ENCODE measurements at regions not wholly inside any gene's neighbourhood (a gene's known extent, or its start where the extent isn't known, plus 50 kb on each side); places are given as distances from the start of the nearest gene placed in this dataset.

DNA sequence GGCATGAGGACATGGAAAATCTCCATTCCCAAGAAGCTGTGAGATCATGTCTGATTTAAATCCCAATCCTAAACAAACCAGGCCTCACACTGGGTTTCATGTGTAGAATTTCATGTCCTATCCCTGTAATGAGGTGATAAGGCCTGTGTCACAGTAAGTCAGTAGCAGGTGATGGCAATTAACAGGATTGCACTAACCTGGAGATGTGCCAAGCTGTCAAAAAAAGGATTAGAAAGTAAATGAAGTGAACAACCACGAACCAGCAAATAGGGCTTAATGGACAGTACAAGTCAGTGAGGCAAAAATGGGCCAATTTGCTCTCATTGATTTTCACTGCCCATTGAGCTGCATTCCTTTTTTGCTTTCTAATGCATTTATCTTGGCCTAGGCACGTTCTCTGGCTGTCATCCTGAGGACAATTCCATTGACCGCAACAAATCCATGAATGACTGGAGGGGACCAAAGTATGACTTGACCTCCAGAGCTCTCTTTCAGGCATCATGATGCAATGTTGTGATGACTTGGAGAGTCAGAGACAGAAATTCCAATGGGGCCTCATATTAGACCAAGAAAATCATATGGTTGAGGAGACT lies 673.6 kb upstream of the ADGRL2 start:
- no peaks in the 10 kb centered on the region for H3K9me3 ChIP-seq (ENCODE audit: insufficient read depth, low read depth, low read length)
- no peaks in the 10 kb centered on the region for H3K27me3 ChIP-seq (ENCODE audit: insufficient read depth, low read length)
- no peak overlapping the region for H3K9ac ChIP-seq (ENCODE audit: low read depth, low read length)
- H3K4me1 ChIP-seq (ENCODE audit: insufficient read depth, low read length): no peaks in the 10 kb centered on the region
- H3K27ac ChIP-seq (ENCODE audit: low read length): no peak overlapping the region
- no peak overlapping the region for H3K4me3 ChIP-seq (ENCODE audit: low read length)
- H3K36me3 ChIP-seq (ENCODE audit: insufficient read depth, low read depth, low read length): no peaks in the 10 kb centered on the region

DNA sequence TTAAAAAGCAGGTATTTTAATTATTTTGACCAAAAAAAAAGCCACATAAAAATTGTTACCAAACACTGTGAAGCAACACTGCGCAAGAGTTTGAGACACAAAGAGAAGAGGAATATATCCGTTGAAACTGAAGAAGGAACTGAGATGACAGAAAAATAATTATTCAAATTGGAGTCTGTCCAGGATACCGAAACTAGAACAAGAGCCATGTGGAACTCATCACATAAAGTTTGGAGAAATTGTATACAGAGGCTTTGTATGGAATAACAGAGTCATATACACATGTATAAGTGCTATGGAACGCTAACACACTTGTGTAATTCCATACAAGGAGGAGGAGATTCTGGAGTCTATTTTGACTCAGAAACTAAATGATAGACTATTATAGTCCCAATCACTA lies 675.1 kb upstream of the ADGRL2 start:
- Histone ChIP-seq H3K4me1 (ENCODE audit: insufficient read depth, low read length) (no peaks in the 10 kb centered on the region), H3K27me3 (ENCODE audit: insufficient read depth, low read length) (no peaks in the 10 kb centered on the region), H3K9ac (ENCODE audit: low read depth, low read length) (no peak overlapping the region), H3K4me3 (ENCODE audit: low read length) (no peak overlapping the region), H3K36me3 (ENCODE audit: insufficient read depth, low read depth, low read length) (no peaks in the 10 kb centered on the region), H3K27ac (ENCODE audit: low read length) (no peak overlapping the region), H3K9me3 (ENCODE audit: insufficient read depth, low read depth, low read length) (no peaks in the 10 kb centered on the region)

DNA sequence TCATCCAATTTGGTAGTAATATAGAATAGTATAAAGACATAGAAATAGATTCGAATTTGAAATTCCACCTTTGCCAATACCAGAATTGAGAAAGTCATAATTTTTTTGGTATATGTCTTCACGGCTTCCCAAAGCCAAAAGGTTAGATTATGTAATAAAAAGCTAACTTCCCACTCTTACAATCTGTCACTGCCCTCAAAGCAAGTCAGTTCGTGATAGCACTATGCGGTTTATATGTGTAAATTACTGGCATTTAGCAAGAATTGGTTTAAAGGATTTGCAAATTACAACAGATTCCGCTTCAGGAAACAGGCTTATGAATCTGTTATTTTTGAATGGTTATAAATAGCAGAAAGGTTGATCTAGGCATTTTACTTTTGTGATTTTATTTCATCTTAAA lies 679.4 kb upstream of the ADGRL2 start:
- no peaks in the 10 kb centered on the region for H3K36me3 ChIP-seq (ENCODE audit: insufficient read depth, low read depth, low read length)
- H3K4me3 ChIP-seq (ENCODE audit: low read length): no peak overlapping the region
- no peaks in the 10 kb centered on the region for H3K9me3 ChIP-seq (ENCODE audit: insufficient read depth, low read depth, low read length)
- H3K27me3 ChIP-seq (ENCODE audit: insufficient read depth, low read length): no peaks in the 10 kb centered on the region
- no peak overlapping the region for H3K9ac ChIP-seq (ENCODE audit: low read depth, low read length)
- H3K4me1 ChIP-seq (ENCODE audit: insufficient read depth, low read length): no peaks in the 10 kb centered on the region
- H3K27ac ChIP-seq (ENCODE audit: low read length): no peak overlapping the region

DNA sequence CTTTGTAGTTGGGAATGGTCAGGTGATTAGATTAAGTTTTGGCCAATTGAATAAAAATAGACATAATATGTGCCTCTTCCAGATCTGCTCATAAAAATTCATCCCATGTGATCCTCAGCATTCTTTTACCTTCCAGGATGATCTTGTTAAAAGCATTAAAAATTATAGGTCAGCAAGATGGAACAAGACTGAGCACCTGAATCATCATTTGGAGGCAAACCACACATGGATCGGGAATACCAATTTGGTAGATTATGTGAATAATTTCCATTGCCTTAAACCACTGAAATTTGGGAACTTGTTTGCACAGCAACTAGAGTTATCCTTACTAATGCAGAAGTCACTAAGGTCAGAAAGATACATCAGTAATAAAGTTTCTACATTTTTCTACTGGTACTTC lies 681.4 kb upstream of the ADGRL2 start:
- Histone ChIP-seq H3K27ac (ENCODE audit: low read length) (no peak overlapping the region), H3K9ac (ENCODE audit: low read depth, low read length) (no peak overlapping the region), H3K4me3 (ENCODE audit: low read length) (no peak overlapping the region), H3K9me3 (ENCODE audit: insufficient read depth, low read depth, low read length) (no peaks in the 10 kb centered on the region), H3K27me3 (ENCODE audit: insufficient read depth, low read length) (no peaks in the 10 kb centered on the region), H3K36me3 (ENCODE audit: insufficient read depth, low read depth, low read length) (no peaks in the 10 kb centered on the region), H3K4me1 (ENCODE audit: insufficient read depth, low read length) (no peaks in the 10 kb centered on the region)

DNA sequence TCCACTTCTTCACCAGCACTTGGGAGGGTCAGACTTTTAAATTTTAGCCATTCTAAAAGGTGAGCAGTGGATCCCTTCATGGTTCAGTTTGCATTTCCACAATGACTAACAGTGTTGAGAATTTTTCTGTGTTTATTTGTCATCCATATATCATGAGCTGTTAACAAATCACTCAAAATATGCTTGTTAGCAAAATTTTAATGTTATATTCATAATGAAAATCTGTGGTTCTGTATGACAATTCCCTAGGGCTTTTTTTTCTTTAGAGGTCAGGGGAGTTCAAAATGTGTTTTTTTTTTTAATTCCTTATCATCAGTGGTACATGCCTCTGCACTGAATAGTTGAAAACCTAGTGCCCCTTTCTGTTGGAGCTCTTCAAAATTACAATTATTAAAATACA lies 682.2 kb upstream of the ADGRL2 start:
- no peak overlapping the region for H3K9ac ChIP-seq (ENCODE audit: low read depth, low read length)
- no peak overlapping the region for H3K4me3 ChIP-seq (ENCODE audit: low read length)

DNA sequence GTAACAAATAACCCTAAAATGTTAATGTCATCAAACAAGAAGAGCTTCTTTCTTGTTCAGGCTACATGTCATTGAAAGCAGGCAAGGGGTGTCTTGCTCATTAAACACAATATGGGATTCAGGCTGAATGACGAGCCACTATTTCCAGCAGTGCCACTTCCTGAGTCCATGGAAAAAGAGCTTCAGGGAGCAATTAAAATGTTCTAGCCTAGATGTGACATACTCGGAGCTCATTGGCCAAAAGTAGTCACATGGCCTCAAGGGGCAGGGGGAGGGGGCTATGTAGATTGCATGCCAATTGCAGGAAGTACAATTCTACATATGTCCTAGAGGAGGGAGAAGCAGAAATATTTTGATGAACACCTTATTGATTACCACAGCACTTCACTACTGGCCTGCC lies 685.3 kb upstream of the ADGRL2 start:
- Histone ChIP-seq H3K27me3 (ENCODE audit: insufficient read depth, low read length) (no peaks in the 10 kb centered on the region), H3K36me3 (ENCODE audit: insufficient read depth, low read depth, low read length) (no peaks in the 10 kb centered on the region), H3K9ac (ENCODE audit: low read depth, low read length) (no peak overlapping the region), H3K4me1 (ENCODE audit: insufficient read depth, low read length) (peaks cover 4% of the 10 kb centered on the region; the same call in 1 of the 2 replicates), H3K9me3 (ENCODE audit: insufficient read depth, low read depth, low read length) (no peaks in the 10 kb centered on the region), H3K27ac (ENCODE audit: low read length) (no peak overlapping the region), H3K4me3 (ENCODE audit: low read length) (no peak overlapping the region)

More for the DNA sequence above, 682.2 kb upstream of the ADGRL2 start:
- no peaks in the 10 kb centered on the region for H3K9me3 ChIP-seq (ENCODE audit: insufficient read depth, low read depth, low read length)
- peaks cover 4% of the 10 kb centered on the region; the same call in 1 of the 2 replicates for H3K4me1 ChIP-seq (ENCODE audit: insufficient read depth, low read length)
- no peaks in the 10 kb centered on the region for H3K36me3 ChIP-seq (ENCODE audit: insufficient read depth, low read depth, low read length)
- no peaks in the 10 kb centered on the region for H3K27me3 ChIP-seq (ENCODE audit: insufficient read depth, low read length)
- no peak overlapping the region for H3K27ac ChIP-seq (ENCODE audit: low read length)

DNA sequence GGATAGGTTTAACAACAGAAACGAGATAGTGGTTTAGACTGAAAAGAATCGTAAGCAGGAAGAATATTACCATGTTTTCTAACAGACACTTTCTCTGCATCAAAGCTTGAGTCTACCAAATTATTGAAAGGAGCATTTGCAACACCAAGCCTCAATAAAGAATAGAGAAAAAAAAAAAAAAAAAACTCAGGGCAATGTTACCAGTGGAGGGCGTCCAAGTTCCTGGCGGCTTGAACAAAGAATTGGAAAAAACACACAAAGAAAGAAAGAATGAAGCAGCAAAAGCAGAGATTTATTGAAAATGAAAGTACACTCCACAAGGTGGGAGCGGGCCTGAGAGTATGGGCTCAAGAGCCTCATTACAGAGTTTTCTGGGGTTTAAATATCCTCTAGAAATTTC lies 686.5 kb upstream of the ADGRL2 start:
- no peaks in the 10 kb centered on the region for H3K9me3 ChIP-seq (ENCODE audit: insufficient read depth, low read depth, low read length)
- H3K9ac ChIP-seq (ENCODE audit: low read depth, low read length): no peak overlapping the region
- peaks cover 4% of the 10 kb centered on the region; the same call in 1 of the 2 replicates for H3K4me1 ChIP-seq (ENCODE audit: insufficient read depth, low read length)
- H3K27me3 ChIP-seq (ENCODE audit: insufficient read depth, low read length): no peaks in the 10 kb centered on the region
- H3K27ac ChIP-seq (ENCODE audit: low read length): no peak overlapping the region
- no peaks in the 10 kb centered on the region for H3K36me3 ChIP-seq (ENCODE audit: insufficient read depth, low read depth, low read length)
- H3K4me3 ChIP-seq (ENCODE audit: low read length): no peak overlapping the region

DNA sequence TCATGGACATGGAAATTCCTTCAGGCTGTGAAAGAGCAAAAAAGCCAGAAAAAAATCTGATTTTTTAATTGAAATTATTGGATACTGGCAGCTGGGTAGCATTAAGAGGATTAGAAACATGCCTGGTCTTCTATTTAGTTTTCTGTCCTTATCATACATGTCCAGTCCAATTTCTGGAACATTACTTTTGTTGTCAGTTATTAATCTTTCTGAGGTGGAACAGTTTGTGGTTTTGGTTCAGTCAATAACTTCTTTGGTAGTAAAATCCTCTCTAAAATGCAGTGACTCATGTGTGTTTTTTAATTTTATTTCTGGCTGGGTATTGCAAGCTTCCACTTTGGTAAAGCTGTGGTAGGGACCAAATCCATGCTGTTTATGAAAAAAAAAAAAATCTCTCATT lies 687.0 kb upstream of the ADGRL2 start:
- Histone ChIP-seq H3K27ac (ENCODE audit: low read length) (no peak overlapping the region), H3K27me3 (ENCODE audit: insufficient read depth, low read length) (no peaks in the 10 kb centered on the region), H3K4me3 (ENCODE audit: low read length) (no peak overlapping the region), H3K9me3 (ENCODE audit: insufficient read depth, low read depth, low read length) (no peaks in the 10 kb centered on the region), H3K36me3 (ENCODE audit: insufficient read depth, low read depth, low read length) (no peaks in the 10 kb centered on the region), H3K9ac (ENCODE audit: low read depth, low read length) (no peak overlapping the region), H3K4me1 (ENCODE audit: insufficient read depth, low read length) (peaks cover 4% of the 10 kb centered on the region; the same call in 1 of the 2 replicates)

DNA sequence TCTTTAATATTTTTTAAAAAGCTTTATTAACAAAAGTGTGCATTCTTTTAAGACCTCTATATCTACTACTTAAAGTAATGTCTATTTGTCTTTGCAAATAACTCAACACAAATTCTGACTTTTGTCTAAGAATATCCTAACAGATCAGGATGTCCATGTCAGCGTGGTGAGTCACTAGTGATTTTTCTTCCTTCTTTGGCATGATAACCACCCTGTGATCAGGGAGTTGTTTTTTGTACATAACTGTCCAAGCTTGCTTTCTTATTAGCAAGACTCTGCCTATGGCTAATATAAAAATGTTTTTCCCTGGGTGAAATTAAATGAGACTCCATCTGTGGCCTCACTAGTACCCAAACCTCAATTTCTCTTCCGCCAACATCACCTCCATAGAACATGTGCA lies 688.9 kb upstream of the ADGRL2 start:
- Histone ChIP-seq H3K4me3 (ENCODE audit: low read length) (no peak overlapping the region), H3K27me3 (ENCODE audit: insufficient read depth, low read length) (no peaks in the 10 kb centered on the region), H3K36me3 (ENCODE audit: insufficient read depth, low read depth, low read length) (no peaks in the 10 kb centered on the region), H3K9me3 (ENCODE audit: insufficient read depth, low read depth, low read length) (no peaks in the 10 kb centered on the region), H3K27ac (ENCODE audit: low read length) (no peak overlapping the region), H3K9ac (ENCODE audit: low read depth, low read length) (no peak overlapping the region), H3K4me1 (ENCODE audit: insufficient read depth, low read length) (peaks cover 4% of the 10 kb centered on the region; the same call in 1 of the 2 replicates)

DNA sequence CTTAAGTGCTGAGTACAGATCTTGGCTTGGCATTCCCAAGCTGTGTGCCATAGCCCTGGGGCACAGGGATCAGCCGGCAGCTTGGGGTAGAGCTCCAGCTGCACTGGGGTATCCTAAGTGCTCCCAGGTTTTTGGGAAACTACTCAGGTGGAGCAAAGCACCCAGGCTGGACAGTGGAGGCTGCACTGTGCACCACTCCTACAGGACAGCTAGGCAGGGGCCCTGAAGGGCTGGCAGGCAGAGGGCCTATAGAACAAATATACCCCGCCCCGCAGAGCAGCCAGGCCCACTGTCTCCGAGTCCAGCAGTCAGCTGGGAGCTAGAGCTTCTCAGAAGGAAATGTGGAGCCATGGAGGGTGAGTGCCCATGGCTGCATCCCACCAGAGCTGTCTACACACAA lies 691.7 kb upstream of the ADGRL2 start:
- Histone ChIP-seq H3K27me3 (ENCODE audit: insufficient read depth, low read length) (no peaks in the 10 kb centered on the region), H3K27ac (ENCODE audit: low read length) (no peak overlapping the region), H3K9ac (ENCODE audit: low read depth, low read length) (no peak overlapping the region), H3K4me1 (ENCODE audit: insufficient read depth, low read length) (peaks cover 3% of the 10 kb centered on the region; the same call in 1 of the 2 replicates), H3K9me3 (ENCODE audit: insufficient read depth, low read depth, low read length) (no peaks in the 10 kb centered on the region), H3K4me3 (ENCODE audit: low read length) (no peak overlapping the region), H3K36me3 (ENCODE audit: insufficient read depth, low read depth, low read length) (no peaks in the 10 kb centered on the region)

DNA sequence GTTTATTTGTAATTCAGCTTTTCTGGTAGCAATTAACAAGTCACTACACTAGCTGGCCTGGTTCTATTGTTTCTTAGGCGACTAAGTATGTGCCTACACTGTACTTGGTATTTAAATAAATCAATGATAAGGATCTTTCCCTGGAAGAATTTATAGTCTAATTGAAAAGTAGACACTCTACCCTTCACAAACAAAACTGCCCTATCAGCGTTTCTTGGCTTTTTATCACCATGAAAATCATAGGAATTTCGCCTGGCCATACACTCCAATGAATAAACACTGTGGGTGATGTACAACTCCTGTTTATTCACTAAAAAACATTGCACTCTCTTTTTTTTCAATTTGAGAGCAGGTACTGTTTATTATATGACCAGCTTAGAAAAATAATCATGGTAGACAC lies 702.9 kb upstream of the ADGRL2 start:
- H3K9ac ChIP-seq (ENCODE audit: low read depth, low read length): no peak overlapping the region
- no peaks in the 10 kb centered on the region for H3K4me1 ChIP-seq (ENCODE audit: insufficient read depth, low read length)
- H3K9me3 ChIP-seq (ENCODE audit: insufficient read depth, low read depth, low read length): no peaks in the 10 kb centered on the region
- no peaks in the 10 kb centered on the region for H3K36me3 ChIP-seq (ENCODE audit: insufficient read depth, low read depth, low read length)
- no peak overlapping the region for H3K27ac ChIP-seq (ENCODE audit: low read length)
- H3K27me3 ChIP-seq (ENCODE audit: insufficient read depth, low read length): no peaks in the 10 kb centered on the region
- H3K4me3 ChIP-seq (ENCODE audit: low read length): no peak overlapping the region

DNA sequence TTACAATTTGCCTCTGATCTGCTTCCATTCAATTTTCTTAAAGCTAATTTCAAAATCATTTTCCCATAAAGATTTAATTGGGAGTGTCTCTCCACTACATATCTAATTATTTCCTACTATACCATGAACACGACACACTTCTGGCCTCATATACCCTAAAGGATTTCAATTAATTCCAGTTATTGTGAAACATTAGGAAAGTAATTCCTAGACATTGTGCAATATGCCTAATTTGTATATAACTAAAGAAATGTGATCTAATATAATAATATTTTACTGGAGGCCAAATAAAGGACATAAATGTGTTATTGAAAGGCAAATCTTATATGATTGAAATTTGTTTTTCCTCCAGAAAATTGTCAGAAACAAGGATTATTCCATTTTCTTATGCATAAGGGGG lies 727.2 kb upstream of the ADGRL2 start:
- Histone ChIP-seq H3K27me3 (ENCODE audit: insufficient read depth, low read length) (no peaks in the 10 kb centered on the region), H3K27ac (ENCODE audit: low read length) (no peak overlapping the region), H3K9ac (ENCODE audit: low read depth, low read length) (no peak overlapping the region), H3K36me3 (ENCODE audit: insufficient read depth, low read depth, low read length) (no peaks in the 10 kb centered on the region), H3K9me3 (ENCODE audit: insufficient read depth, low read depth, low read length) (no peaks in the 10 kb centered on the region), H3K4me3 (ENCODE audit: low read length) (no peak overlapping the region), H3K4me1 (ENCODE audit: insufficient read depth, low read length) (peaks cover 11% of the 10 kb centered on the region; the same call in 1 of the 2 replicates)

All from iPS-20b (cell line).